LNCAP (cell line): ENCODE measurements at regions not wholly inside any gene's neighbourhood (a gene's known extent, or its start where the extent isn't known, plus 50 kb on each side); places are given as distances from the start of the nearest gene placed in this dataset.

ENCODE experiments used
- TF ChIP-seq, protein P1 (sequence below): fragments of 450-650 bp; IDR thresholded peaks from 2 replicates; pipeline ENCODE4 v1.5.1; 2017; ENCODE audit warnings: mild to moderate bottlenecking

GRCh38 chr5:126002222-126002897 lies 420.8 kb upstream of the GRAMD2B start:
- TF ChIP-seq, protein P1, sequence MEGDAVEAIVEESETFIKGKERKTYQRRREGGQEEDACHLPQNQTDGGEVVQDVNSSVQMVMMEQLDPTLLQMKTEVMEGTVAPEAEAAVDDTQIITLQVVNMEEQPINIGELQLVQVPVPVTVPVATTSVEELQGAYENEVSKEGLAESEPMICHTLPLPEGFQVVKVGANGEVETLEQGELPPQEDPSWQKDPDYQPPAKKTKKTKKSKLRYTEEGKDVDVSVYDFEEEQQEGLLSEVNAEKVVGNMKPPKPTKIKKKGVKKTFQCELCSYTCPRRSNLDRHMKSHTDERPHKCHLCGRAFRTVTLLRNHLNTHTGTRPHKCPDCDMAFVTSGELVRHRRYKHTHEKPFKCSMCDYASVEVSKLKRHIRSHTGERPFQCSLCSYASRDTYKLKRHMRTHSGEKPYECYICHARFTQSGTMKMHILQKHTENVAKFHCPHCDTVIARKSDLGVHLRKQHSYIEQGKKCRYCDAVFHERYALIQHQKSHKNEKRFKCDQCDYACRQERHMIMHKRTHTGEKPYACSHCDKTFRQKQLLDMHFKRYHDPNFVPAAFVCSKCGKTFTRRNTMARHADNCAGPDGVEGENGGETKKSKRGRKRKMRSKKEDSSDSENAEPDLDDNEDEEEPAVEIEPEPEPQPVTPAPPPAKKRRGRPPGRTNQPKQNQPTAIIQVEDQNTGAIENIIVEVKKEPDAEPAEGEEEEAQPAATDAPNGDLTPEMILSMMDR: no peak

- TF ChIP-seq, protein P1: no peak
Measured at GRCh38 chr5:126003309-126003708, 419.9 kb upstream of the GRAMD2B start.

DNA sequence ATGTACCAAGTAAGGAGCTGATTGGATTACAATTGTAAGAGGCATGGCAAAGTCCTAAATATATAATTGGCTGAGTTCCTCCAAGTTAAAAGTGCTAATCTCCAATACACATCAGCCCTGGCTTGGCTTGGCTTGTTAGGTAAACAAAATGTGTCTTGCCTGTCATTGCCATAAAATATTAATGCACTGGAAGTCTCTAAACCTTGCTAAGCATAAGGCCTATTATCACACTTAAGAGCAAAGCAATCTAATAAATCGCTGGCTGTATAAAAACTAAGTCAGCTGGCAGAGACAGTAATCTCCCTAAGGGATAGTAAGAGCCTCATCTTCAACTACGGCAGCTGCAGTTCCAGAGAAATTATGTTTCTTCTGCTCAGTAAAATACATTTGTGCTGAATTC lies 418.6 kb upstream of the GRAMD2B start:
- TF ChIP-seq, protein P1: no peak

DNA sequence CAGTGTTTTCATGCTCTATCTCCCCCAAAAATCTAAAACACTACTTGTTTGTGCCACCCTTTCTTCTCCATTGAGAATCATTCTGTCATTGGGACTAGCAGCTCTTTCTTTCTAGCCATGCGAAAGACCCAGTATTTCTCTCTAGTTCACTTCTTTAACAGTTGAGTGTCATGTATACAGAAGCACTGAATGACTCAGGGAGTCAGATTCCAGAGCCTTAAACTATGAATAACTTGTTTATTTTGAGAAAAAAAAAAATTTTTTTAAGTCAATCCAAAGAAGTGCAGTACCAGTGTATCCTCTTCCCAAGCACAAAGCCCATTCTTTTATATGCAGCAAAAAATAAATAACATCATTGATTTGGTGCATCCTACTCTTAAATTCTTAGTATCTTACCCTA lies 415.4 kb upstream of the GRAMD2B start:
- TF ChIP-seq, protein P1: no peak

GRCh38 chr5:126009566-126009965 lies 413.6 kb upstream of the GRAMD2B start:
- TF ChIP-seq, protein P1: no peak

GRCh38 chr5:126014676-126015075 lies 408.5 kb upstream of the GRAMD2B start:
- TF ChIP-seq, protein P1: no peak

GRCh38 chr5:126015235-126016181 lies 407.7 kb upstream of the GRAMD2B start:
- TF ChIP-seq, protein P1: no peak
